H7 (cell line): ENCODE measurements at regions not wholly inside any gene's neighbourhood (a gene's known extent, or its start where the extent isn't known, plus 50 kb on each side); places are given as distances from the start of the nearest gene placed in this dataset.
"Not testable (repeated sequence)": the region's sequence is repeated elsewhere in the genome, so short reads cannot be mapped to it uniquely, and the experiment has no call there.

Experiments used
- DNase-seq: peaks from one replicate; pipeline ENCODE4 v3.0.0; 2012
- H3K27me3 ChIP-seq: 2 replicates; pipeline ENCODE4 v1.6.0; 2011; ENCODE audit warnings: mild to moderate bottlenecking, low read length; ENCODE audit not compliant: control insufficient read depth, insufficient read depth
- H3K36me3 ChIP-seq: replicated peaks from 2 replicates; pipeline ENCODE4 v1.5.1; 2011; ENCODE audit warnings: low read length; ENCODE audit not compliant: control insufficient read depth, insufficient read depth
- H3K4me3 ChIP-seq: 2 replicates; pipeline ENCODE4 v1.5.1; 2011; ENCODE audit warnings: low read depth, mild to moderate bottlenecking, control low read depth, low read length, moderate library complexity; ENCODE audit not compliant: insufficient read depth

DNA sequence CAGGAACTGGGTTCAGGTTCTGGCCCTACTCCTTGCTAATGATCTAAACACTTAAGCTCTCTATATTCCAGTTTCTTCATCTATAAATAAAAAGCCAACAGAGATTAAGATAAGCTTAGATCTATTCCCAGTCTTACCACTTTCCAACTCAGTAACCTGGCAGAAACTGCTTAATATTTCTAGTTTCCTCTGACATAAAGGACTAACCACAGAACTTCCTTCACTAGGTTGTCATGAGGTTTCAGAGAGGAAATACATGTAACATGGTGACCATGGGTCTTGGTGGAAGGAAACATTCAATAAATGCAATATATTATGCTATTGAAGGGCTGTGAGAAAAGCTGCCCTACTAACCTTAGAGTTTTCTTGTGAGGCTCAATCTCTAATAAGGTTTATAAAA, 114.4 kb upstream of the PDE1A start:
- DNase-seq = no peak
- H3K4me3 ChIP-seq = no peak overlapping the region
- H3K36me3 ChIP-seq = no peaks in the 10 kb centered on the region
- no peaks in the 10 kb centered on the region for H3K27me3 ChIP-seq

DNA sequence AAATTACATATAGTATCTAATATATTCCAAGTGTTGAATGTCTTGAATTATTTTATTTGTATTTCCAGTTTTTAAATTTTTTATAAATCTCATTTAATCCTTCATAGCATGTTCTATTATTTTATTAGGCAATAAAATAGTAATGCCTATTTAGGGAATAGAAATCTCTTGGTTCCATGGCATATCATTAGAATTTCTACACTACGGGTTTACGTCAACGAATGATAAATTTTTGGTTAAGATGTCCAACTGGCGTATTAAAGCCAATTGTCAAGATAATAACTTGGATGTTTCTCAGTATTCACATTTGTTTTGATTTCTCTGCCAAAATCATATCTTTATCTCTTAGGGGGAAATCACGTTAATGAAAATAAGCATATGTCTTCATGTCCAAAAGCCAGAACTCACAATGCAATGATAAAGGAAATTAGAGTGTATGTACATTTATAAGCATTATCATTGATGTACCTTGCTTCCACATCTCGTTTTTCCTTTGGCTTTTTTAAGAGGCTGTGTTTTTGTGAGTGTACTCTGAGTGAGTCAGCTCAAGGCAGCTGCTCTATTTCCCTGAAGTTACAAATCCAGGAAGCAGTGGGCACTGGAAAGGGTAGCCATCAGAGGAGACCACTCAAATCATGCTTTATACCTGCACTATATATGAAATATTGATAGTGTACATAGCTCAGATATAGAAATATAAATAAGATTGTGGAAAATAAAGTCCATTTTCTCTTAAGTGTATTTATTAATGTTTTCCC, 115.8 kb upstream of the PDE1A start:
- no peaks in the 10 kb centered on the region for H3K27me3 ChIP-seq
- H3K36me3 ChIP-seq = no peaks in the 10 kb centered on the region
- no peak overlapping the region for H3K4me3 ChIP-seq
- no peak for DNase-seq

DNA sequence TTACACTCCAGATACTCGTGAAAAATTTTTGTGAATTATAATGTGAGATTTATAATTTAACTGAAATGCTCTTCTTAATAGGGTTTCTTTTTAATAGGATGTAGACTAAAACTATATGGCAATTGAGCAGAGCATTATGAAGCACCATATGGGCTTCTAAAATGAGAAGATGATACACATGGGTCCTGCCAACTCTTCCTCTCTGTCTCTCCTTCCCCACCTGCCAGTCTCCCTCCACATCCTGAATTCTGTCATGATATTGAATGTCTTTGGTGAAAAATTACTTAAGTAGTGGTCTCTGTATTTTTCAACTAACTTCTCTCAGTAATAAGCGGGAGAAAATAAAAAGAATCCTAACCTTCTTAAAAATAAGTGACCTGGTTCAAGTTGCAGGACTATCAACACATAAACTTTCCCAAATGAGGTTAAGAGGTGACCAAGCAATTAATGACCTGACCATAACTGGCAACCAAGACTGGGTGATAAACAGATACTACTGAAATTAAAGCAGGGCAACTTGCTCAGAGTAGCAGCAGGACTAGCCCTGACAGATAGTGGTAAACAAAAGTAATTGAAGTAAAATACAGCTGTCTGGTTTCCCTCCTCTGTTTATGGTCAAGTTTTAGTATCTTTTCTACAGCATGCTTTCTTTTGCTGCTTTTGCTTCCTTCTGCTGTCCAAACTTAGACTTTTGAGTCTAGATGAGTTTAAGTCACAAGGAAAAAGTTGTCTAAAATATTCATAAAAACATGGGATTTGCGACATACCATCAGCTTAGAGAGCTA, 117.1 kb upstream of the PDE1A start:
- H3K27me3 ChIP-seq = no peaks in the 10 kb centered on the region
- H3K36me3 ChIP-seq = no peaks in the 10 kb centered on the region
- H3K4me3 ChIP-seq = no peak overlapping the region
- DNase-seq = no peak

DNA sequence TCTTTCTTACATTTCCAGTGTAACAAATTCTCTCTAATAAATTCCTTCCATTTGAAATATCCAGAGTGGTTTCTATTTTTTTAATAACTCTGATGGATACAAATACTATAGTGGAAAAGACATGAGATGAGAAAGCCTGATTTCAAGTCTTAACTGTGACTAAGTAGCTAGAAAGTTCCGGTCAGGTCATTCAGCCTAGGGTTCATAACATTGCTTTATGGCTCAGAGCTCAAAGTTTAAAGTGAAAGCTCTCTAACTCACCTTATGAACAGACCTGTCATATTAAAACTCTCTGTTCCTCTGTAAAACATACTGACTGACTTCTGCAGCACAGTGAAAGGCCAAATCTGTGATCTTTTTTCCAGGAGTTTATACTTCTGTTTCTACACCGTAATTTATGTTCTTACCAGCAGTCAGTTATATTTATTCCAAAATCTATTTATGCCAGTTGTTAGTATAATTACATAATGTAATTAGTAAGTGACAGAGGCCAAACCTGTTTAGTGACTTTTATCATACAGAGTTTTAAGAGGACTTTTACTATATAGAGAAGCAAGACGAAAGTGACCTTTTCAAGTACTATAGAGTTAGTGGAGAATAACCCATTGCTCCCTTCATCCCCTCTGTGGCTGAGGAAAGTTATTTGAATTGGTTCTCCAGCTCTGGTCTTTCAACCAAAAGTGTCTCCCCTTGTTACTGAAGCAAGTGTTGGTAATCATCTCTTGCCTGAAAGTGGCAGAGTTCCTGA, 118.8 kb upstream of the PDE1A start:
- DNase-seq = no peak
- H3K4me3 ChIP-seq = no peak overlapping the region
- no peaks in the 10 kb centered on the region for H3K27me3 ChIP-seq
- no peaks in the 10 kb centered on the region for H3K36me3 ChIP-seq

DNA sequence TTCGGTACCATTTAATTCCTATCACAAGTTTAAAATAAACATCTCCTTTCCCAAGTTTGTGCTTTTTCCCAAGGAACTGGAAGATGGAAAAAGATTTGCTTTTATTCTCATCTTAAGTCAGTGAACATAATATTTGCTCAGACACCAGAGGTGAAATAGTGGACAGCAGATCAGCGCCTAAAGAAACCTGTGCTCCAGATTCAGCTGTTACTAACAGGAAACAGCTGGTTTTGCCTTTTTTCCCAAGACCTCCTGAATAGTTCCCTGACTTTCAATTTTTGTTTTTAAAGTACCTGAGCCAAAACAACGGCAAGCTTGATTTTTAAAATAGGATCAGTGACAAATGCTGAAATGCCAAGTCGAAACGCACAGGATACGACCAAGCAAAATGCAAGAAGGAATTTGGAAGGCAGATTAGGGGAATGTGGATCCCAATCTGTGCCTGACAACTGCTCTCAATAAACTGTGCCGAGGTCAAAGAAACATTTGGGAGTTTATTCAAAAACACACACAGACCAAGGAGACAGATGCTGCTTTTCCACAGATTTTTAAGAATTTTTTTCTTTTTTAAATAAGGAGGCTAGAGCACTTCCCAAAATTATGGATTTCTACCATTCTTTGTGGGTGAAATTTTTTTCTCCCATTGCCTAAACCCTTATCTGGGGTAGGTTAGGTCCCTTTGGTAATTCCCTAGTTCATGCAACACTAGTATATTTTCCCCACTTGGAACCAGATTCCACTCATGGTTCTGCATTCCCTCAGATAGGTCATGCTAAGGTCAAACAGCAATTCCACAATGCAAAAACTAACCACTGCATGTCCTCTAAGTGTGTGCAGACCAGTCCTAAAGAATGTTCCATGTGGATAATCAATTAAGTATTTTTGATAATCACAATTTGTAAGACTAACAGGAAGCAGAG, 121.5 kb upstream of the PDE1A start:
- Histone ChIP-seq H3K4me3 (no peak overlapping the region), H3K36me3 (no peaks in the 10 kb centered on the region), H3K27me3 (no peaks in the 10 kb centered on the region)
- no peak for DNase-seq

DNA sequence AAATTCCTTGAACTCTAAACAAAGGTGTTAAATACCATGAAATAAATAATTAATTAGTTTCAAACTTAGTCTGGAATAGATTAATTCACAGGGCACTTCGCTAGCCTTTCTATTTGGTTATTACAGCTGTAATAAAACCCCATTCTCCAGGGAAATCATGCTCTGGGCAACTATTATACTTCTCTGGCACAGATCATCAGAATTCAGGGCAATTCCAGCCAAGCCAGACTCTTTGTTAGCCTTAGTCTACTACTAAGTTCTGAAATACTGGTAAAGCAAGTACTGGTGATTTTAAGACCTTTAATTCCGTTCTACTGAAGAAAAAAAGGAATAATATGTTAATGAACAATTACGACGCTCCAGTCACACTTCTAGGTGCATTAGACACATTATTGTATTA, 123.4 kb upstream of the PDE1A start:
- H3K36me3 ChIP-seq = no peaks in the 10 kb centered on the region
- H3K4me3 ChIP-seq = no peak overlapping the region
- DNase-seq = no peak
- H3K27me3 ChIP-seq = no peaks in the 10 kb centered on the region

DNA sequence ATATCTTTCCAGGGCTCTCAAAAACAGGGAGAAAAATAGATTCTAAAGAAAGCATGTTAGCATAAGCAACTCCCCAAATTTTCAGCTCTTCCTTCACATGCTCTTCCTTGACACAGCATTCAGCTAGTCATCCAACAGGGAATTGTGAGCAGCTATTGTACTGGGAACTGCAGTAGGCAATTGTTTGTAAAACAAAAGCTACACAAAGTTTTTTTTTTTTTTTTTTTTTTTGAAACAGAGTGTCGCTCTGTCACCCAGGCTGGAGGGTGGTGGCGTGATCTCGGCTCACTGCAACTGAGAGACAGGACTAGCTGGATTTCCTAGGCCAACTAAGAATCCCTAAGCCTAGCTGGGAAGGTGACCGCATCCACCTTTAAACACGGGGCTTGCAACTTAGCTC, 125.4 kb upstream of the PDE1A start:
- DNase-seq, H3K4me3 ChIP-seq, H3K27me3 ChIP-seq, H3K36me3 ChIP-seq: not testable (repeated sequence)

DNA sequence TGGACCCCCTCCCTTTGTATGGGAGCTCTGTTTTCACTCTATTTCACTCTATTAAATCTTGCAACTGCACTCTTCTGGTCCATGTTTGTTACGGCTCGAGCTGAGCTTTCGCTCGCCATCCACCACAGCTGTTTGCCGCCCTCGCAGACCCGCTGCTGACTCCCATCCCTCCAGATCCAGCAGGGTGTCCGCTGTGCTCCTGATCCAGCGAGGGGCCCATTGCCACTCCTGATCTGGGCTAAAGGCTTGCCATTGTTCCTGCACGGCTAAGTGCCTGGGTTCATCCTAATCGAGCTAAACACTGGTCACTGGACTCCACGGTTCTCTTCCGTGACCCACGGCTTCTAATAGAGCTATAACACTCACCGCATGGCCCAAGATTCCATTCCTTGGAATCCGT, 125.9 kb upstream of the PDE1A start:
- DNase-seq, H3K36me3 ChIP-seq, H3K4me3 ChIP-seq, H3K27me3 ChIP-seq: not testable (repeated sequence)

DNA sequence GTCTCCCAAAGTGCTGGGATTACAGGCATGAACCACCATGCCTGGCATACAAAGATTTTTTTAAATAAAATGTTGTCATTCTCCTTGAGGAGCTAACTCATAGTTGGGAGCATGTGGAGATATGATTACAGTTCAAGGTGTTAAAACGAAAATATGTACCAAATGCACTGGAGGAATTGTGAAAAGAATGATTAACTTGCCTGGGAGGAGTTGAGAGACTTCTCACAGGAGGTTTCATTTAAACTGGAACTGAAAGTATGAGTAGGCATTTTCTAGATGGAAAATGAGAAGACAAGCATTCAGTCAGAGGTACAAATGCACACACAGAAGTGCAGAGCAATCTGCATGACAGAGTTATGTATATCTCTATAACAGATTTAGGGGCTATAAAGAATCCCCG, 126.6 kb upstream of the PDE1A start:
- no peak for DNase-seq
- H3K4me3 ChIP-seq = no peak overlapping the region
- no peaks in the 10 kb centered on the region for H3K27me3 ChIP-seq
- H3K36me3 ChIP-seq = no peaks in the 10 kb centered on the region

DNA sequence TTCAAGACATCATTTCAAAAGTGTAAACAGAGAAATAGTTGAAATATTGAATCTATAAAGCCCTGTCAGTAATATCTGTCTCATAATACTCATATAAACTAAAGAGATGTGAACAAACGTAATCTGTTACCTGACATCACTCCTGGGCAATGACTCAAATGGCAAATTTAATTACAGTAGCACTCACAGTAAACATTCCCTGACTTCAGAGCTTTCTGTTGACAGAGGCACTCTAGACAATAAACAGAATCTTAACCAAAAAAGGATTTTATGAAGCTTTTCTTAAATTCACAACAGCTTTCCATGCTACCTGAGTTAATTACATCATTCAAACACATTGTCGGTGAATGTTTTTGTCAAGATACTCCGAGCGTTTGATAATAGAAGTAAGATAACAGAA, 128.1 kb upstream of the PDE1A start:
- Histone ChIP-seq H3K27me3 (no peaks in the 10 kb centered on the region), H3K4me3 (no peak overlapping the region), H3K36me3 (no peaks in the 10 kb centered on the region)
- DNase-seq = no peak

DNA sequence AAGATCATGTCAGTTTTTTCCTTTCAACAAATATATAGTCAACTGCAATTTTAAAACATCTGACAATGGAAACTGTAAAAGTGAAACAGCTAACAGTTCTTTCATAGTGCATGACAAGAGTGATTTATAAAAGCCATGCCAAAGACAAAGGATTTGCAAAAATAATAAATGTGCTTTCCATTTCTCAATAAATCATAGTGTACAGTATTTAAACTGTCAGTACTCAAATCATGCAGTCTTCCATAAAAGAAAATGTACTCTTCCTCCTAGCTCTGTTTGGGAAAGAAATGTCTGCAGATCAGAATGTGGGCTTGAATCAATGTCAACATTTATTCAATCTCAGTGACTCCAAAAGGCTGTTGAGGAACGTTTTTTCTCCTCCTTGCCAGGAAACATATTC, 131.7 kb upstream of the PDE1A start:
- Histone ChIP-seq H3K36me3 (no peaks in the 10 kb centered on the region), H3K27me3 (no peaks in the 10 kb centered on the region), H3K4me3 (no peak overlapping the region)
- no peak for DNase-seq

DNA sequence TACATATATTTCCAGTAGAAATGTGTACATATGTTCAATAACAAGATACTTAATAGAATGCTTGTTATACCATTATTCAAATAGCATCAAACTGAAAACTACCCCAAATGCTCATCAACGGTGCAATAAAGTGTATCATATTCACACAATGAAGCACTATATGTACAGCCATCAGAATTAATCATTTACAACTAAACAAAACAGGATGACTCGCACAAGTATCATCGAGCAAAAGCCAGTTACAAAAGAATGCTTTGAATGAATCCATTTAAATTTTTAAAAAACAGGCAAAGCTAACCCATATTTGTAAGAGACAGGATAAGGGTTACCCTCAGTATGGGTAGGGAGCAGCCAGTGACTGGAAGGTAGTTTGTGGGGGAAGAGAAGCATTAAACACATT, 132.8 kb upstream of the PDE1A start:
- Histone ChIP-seq H3K4me3 (no peak overlapping the region), H3K36me3 (no peaks in the 10 kb centered on the region), H3K27me3 (no peaks in the 10 kb centered on the region)
- no peak for DNase-seq

DNA sequence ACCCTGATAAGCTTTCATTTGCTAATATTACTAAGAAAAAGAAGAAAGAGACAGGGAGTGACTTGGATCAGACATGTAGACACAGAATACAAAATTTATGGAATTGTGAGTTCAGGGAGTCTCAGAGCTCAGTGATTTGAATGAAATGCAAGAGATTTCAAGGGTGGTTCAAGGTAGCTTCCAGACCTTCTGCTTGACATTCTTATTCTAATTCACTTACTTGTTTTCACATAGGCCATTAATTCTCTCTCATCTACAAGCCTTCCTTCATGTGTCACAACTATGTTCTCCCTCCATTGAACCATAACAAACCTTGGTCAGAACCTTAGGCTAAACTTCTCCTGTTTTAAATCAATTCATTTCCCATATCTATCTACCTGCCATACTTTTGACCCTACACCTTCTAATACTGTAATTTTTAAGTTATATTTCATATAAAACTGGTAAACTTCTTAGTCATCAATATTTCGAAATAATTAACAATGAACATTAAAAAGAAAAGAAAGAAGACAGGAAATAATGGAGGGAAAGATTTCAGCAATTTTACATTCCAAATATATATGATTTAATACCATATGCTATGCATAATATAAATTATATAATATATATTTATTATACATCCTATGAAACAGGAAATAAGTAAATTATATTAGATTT, 139.2 kb upstream of the PDE1A start:
- Histone ChIP-seq H3K36me3 (no peaks in the 10 kb centered on the region), H3K4me3 (no peak overlapping the region), H3K27me3 (no peaks in the 10 kb centered on the region)
- no peak for DNase-seq

DNA sequence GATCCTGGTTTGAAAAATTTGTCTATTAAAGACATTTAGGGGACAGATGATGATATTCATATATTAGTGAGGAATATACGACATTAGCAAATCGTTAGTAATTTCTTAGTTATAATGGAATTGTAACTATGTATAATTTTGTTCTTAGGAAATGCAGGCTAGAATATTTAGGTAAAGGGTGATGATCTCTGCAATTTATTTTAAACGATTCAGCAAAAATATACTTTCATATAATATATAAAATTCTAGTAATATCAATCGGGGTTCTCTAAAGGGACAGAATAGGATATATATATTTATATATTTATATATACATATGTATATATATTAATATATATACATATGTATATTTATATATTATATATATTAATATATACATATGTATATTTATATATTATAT, 142.5 kb upstream of the DNAJC10 start:
- H3K36me3 ChIP-seq = no peaks in the 10 kb centered on the region
- H3K27me3 ChIP-seq = no peaks in the 10 kb centered on the region
- H3K4me3 ChIP-seq = no peak overlapping the region
- DNase-seq = no peak
